Mesothelial cell of epicardium (in vitro differentiated cells): ENCODE measurements at regions not wholly inside any gene's neighbourhood (a gene's known extent, or its start where the extent isn't known, plus 50 kb on each side); places are given as distances from the start of the nearest gene placed in this dataset.

Source experiments
- DNase-seq, 2 experiments: peaks; one replicate each; pipeline ENCODE4 v3.0.0; 2021; ENCODE audit warnings: low spot score in 2 of 2; ENCODE audit not compliant: unreplicated experiment in 2 of 2
- H3K27ac Mint-ChIP-seq: 2 replicates; pipeline ENCODE4 v1.8.0; 2021; ENCODE audit warnings: mixed read lengths
- H3K27me3 Mint-ChIP-seq: 2 replicates; pipeline ENCODE4 v1.8.0; 2021; ENCODE audit warnings: low read depth, mixed read lengths
- H3K36me3 Mint-ChIP-seq: 2 replicates; pipeline ENCODE4 v1.8.0; 2021; ENCODE audit warnings: mixed read lengths
- H3K4me1 Mint-ChIP-seq: 2 replicates; pipeline ENCODE4 v1.8.0; 2021; ENCODE audit warnings: mixed read lengths
- H3K4me3 Mint-ChIP-seq: 2 replicates; pipeline ENCODE4 v1.8.0; 2021; ENCODE audit warnings: mild to moderate bottlenecking, moderate library complexity, mixed read lengths
- H3K9me3 Mint-ChIP-seq: 2 replicates; pipeline ENCODE4 v1.8.0; 2021; ENCODE audit warnings: mixed read lengths
- CTCF ChIP-seq: fragments of 200-600 bp; sonication (generic); IDR thresholded peaks from one replicate; pipeline ENCODE4 v1.5.0; 2021; ENCODE audit warnings: antibody characterized with exemption; ENCODE audit not compliant: unreplicated experiment

- Mint-ChIP-seq H3K4me1 (peaks cover 9% of the 10 kb centered on the region), H3K27me3 (peaks cover 2% of the 10 kb centered on the region), H3K9me3 (no peaks in the 10 kb centered on the region), H3K36me3 (no peaks in the 10 kb centered on the region), H3K4me3 (no peak overlapping the region), H3K27ac (no peak overlapping the region)
- no peak for TF ChIP-seq CTCF
- DNase-seq, result no peak
Observed at GRCh38 chr6:45791211-45792168, 224.2 kb downstream of the CLIC5 start.

GRCh38 chr6:45789238-45789637 lies 226.4 kb downstream of the CLIC5 start:
- TF ChIP-seq CTCF, result no peak
- H3K9me3 Mint-ChIP-seq, result no peaks in the 10 kb centered on the region
- no peaks in the 10 kb centered on the region for H3K4me1 Mint-ChIP-seq
- no peaks in the 10 kb centered on the region for H3K36me3 Mint-ChIP-seq
- H3K4me3 Mint-ChIP-seq, result no peak overlapping the region
- no peak overlapping the region for H3K27ac Mint-ChIP-seq
- DNase-seq, result no peak
- H3K27me3 Mint-ChIP-seq, result no peaks in the 10 kb centered on the region

- TF ChIP-seq CTCF, result no peak
- Mint-ChIP-seq H3K9me3 (no peaks in the 10 kb centered on the region), H3K27ac (no peak overlapping the region), H3K27me3 (no peaks in the 10 kb centered on the region), H3K4me3 (no peak overlapping the region), H3K36me3 (no peaks in the 10 kb centered on the region), H3K4me1 (peaks cover 4% of the 10 kb centered on the region)
- DNase-seq, result no peak
Observed at GRCh38 chr6:45787384-45787783, 228.3 kb downstream of the CLIC5 start.

GRCh38 chr6:45786355-45786781 lies 229.3 kb downstream of the CLIC5 start:
- Mint-ChIP-seq H3K27me3 (no peaks in the 10 kb centered on the region), H3K9me3 (no peaks in the 10 kb centered on the region), H3K36me3 (no peaks in the 10 kb centered on the region), H3K27ac (no peak overlapping the region), H3K4me1 (peaks cover 11% of the 10 kb centered on the region), H3K4me3 (no peak overlapping the region)
- no peak for TF ChIP-seq CTCF
- no peak for DNase-seq

- DNase-seq, result no peak
- no peaks in the 10 kb centered on the region for H3K9me3 Mint-ChIP-seq
Observed at GRCh38 chr6:45784250-45784649, 231.4 kb downstream of the CLIC5 start.

More at GRCh38 chr6:45784250-45784649, 231.4 kb downstream of the CLIC5 start:
- Mint-ChIP-seq H3K36me3 (no peaks in the 10 kb centered on the region), H3K27ac (no peak overlapping the region), H3K4me3 (no peak overlapping the region), H3K27me3 (no peaks in the 10 kb centered on the region), H3K4me1 (peaks cover 19% of the 10 kb centered on the region)
- no peak for TF ChIP-seq CTCF
